IMR-90 (cell line): ENCODE measurements at regions not wholly inside any gene's neighbourhood (a gene's known extent, or its start where the extent isn't known, plus 50 kb on each side); places are given as distances from the start of the nearest gene placed in this dataset.

Experiments used
- ATAC-seq: fragments of 200-7000 bp; cut with Tn5 transposase; 2 replicates; pipeline ENCODE4 v1.9.1; 2020; ENCODE audit warnings: low read depth, mild to moderate bottlenecking, moderate library complexity
- BruUV-seq: library from RNA; stranded (reverse); fragments of 400-500 nt; replicated peaks from 2 replicates; lab custom pipeline; 2021; lab: Mats Ljungman, UMichigan
- CTCF ChIA-PET: fragments of 300-600 bp; formaldehyde crosslinking; extraction: SDS; loops from one replicate; lab custom pipeline; 2021; ENCODE audit warnings: antibody characterized with exemption; lab: Yijun Ruan, JAX
- POLR2A ChIA-PET: fragments of 300-600 bp; sonication (Branson Sonifier 250); formaldehyde crosslinking; loops from one replicate; lab custom pipeline; 2022; ENCODE audit warnings: antibody characterized with exemption; ENCODE audit not compliant: unreplicated experiment; lab: Charles Lee
- DNase-seq: peaks from one replicate; pipeline ENCODE4 v3.0.0; 2013
- H2AFZ ChIP-seq: replicated peaks from 2 replicates; pipeline ENCODE3; 2013; ENCODE audit warnings: low read length, mild to moderate bottlenecking; ENCODE audit not compliant: poor library complexity
- H2AK5ac ChIP-seq: 2 replicates; pipeline ENCODE4 v1.6.1; 2013; ENCODE audit warnings: low read depth, low read length, inconsistent platforms
- H2AK9ac ChIP-seq: replicated peaks from 2 replicates; pipeline ENCODE3; 2013; ENCODE audit warnings: mild to moderate bottlenecking, low read depth, low read length, moderate library complexity; ENCODE audit not compliant: poor library complexity
- H2BK120ac ChIP-seq: 2 replicates; pipeline ENCODE4 v1.6.1; 2013; ENCODE audit warnings: low read depth, low read length, inconsistent platforms
- H2BK15ac ChIP-seq: 3 replicates; pipeline ENCODE4 v1.6.1; 2013; ENCODE audit warnings: low read depth, low read length, inconsistent platforms
- H2BK20ac ChIP-seq: 2 replicates; pipeline ENCODE4 v1.6.1; 2013; ENCODE audit warnings: low read depth, mild to moderate bottlenecking, inconsistent platforms, low read length, moderate library complexity
- H2BK5ac ChIP-seq: 2 replicates; pipeline ENCODE4 v1.6.1; 2013; ENCODE audit warnings: mild to moderate bottlenecking, low read depth, low read length, inconsistent platforms; ENCODE audit not compliant: poor library complexity, severe bottlenecking
- H3K14ac ChIP-seq: replicated peaks from 2 replicates; pipeline ENCODE4 v1.6.1; 2013; ENCODE audit warnings: low read depth, low read length, inconsistent platforms
- H3K18ac ChIP-seq: 2 replicates; pipeline ENCODE4 v1.6.1; 2013; ENCODE audit warnings: low read depth, low read length, control low read depth
- H3K23ac ChIP-seq: 2 replicates; pipeline ENCODE4 v1.6.1; 2013; ENCODE audit warnings: low read depth, low read length, inconsistent platforms
- H3K27ac ChIP-seq: 2 replicates; pipeline ENCODE4 v1.5.1; 2013; ENCODE audit warnings: mild to moderate bottlenecking, control low read depth, low read length; ENCODE audit not compliant: insufficient read depth
- H3K27me3 ChIP-seq: 2 replicates; pipeline ENCODE4 v1.6.1; 2013; ENCODE audit warnings: low read length; ENCODE audit not compliant: control insufficient read depth, insufficient read depth
- H3K36me3 ChIP-seq: 2 replicates; pipeline ENCODE4 v1.6.1; 2013; ENCODE audit warnings: low read length, mixed read lengths; ENCODE audit not compliant: control insufficient read depth, insufficient read depth
- H3K4ac ChIP-seq: 2 replicates; pipeline ENCODE4 v1.6.1; 2013; ENCODE audit warnings: low read depth, low read length, inconsistent platforms
- H3K4me1 ChIP-seq: 2 replicates; pipeline ENCODE4 v1.6.1; 2013; ENCODE audit warnings: low read length, mixed read lengths; ENCODE audit not compliant: control insufficient read depth, insufficient read depth
- H3K4me2 ChIP-seq: 2 replicates; pipeline ENCODE4 v1.6.1; 2013; ENCODE audit warnings: low read depth, mild to moderate bottlenecking, control low read depth, low read length, moderate library complexity
- H3K4me3 ChIP-seq: 2 replicates; pipeline ENCODE4 v1.5.1; 2013; ENCODE audit warnings: low read depth, mild to moderate bottlenecking, control low read depth, low read length, moderate library complexity; ENCODE audit not compliant: insufficient read depth
- H3K56ac ChIP-seq: 2 replicates; pipeline ENCODE4 v1.6.1; 2013; ENCODE audit warnings: low read length, inconsistent platforms; ENCODE audit not compliant: insufficient read depth; ENCODE audit errors: extremely low read depth
- H3K79me1 ChIP-seq, 2 experiments: 2 replicates each; pipeline ENCODE4 v1.6.1; 2013; ENCODE audit warnings: low read length in 2 of 2, inconsistent platforms in 1 of 2, low read depth in 1 of 2
- H3K9ac ChIP-seq: 2 replicates; pipeline ENCODE4 v1.6.1; 2013; ENCODE audit warnings: low read depth, low read length, control low read depth
- H3K9me1 ChIP-seq: 2 replicates; pipeline ENCODE4 v1.6.1; 2013; ENCODE audit warnings: low read length, inconsistent platforms; ENCODE audit not compliant: insufficient read depth
- H3K9me3 ChIP-seq: 2 replicates; pipeline ENCODE4 v1.6.1; 2013; ENCODE audit warnings: low read length; ENCODE audit not compliant: control insufficient read depth, insufficient read depth
- H4K20me1 ChIP-seq: 2 replicates; pipeline ENCODE4 v1.6.1; 2013; ENCODE audit warnings: low read length, inconsistent platforms; ENCODE audit not compliant: insufficient read depth
- H4K5ac ChIP-seq: 2 replicates; pipeline ENCODE4 v1.6.1; 2013; ENCODE audit warnings: mild to moderate bottlenecking, low read depth, low read length, control low read depth
- H4K8ac ChIP-seq, 2 experiments: 2 replicates each; pipeline ENCODE4 v1.6.1; 2013; ENCODE audit warnings: low read depth in 2 of 2, low read length in 2 of 2, control low read depth in 1 of 2, inconsistent platforms in 1 of 2
- H4K91ac ChIP-seq: 2 replicates; pipeline ENCODE4 v1.6.1; 2013; ENCODE audit warnings: low read depth, low read length, inconsistent platforms; ENCODE audit not compliant: insufficient read depth
- BHLHE40 ChIP-seq: fragments of 150-350 bp; IDR thresholded peaks from 2 replicates; pipeline ENCODE4 v1.6.1; 2016; ENCODE audit warnings: mild to moderate bottlenecking, low read depth, low read length
- CEBPB ChIP-seq: IDR thresholded peaks from 2 replicates; pipeline ENCODE4 v1.6.1; 2012; ENCODE audit warnings: low read depth, low read length, improper control_type of control experiment
- CHD1 ChIP-seq: IDR thresholded peaks from 2 replicates; pipeline ENCODE4 v1.6.1; 2012; ENCODE audit warnings: low read depth, low read length, improper control_type of control experiment
- CTCF ChIP-seq: conservative IDR thresholded peaks from 2 replicates; pipeline ENCODE4 v1.5.1; 2012; ENCODE audit warnings: mild to moderate bottlenecking, low read depth, low read length, improper control_type of control experiment
- ELK1 ChIP-seq: fragments of 150-350 bp; IDR thresholded peaks from 2 replicates; pipeline ENCODE4 v1.6.1; 2016; ENCODE audit warnings: low read depth, mild to moderate bottlenecking, low read length, moderate library complexity, borderline replicate concordance
- FOS ChIP-seq: fragments of 150-350 bp; IDR thresholded peaks from 2 replicates; pipeline ENCODE4 v1.6.1; 2016; ENCODE audit warnings: low read depth, low read length
- MAFK ChIP-seq: IDR thresholded peaks from 2 replicates; pipeline ENCODE4 v1.6.1; 2012; ENCODE audit warnings: low read depth, low read length, improper control_type of control experiment
- MAZ ChIP-seq: IDR thresholded peaks from 2 replicates; pipeline ENCODE4 v1.6.1; 2012; ENCODE audit warnings: low read depth, mild to moderate bottlenecking, low read length, improper control_type of control experiment, moderate library complexity, borderline replicate concordance
- MXI1 ChIP-seq: IDR thresholded peaks from 2 replicates; pipeline ENCODE4 v1.6.1; 2012; ENCODE audit warnings: low read depth, mild to moderate bottlenecking, low read length, moderate library complexity, borderline replicate concordance
- NFE2L2 ChIP-seq: fragments of 150-350 bp; IDR thresholded peaks from 2 replicates; pipeline ENCODE4 v1.6.1; 2016; ENCODE audit warnings: low read depth, mild to moderate bottlenecking, low read length
- POLR2A ChIP-seq: IDR thresholded peaks from 2 replicates; pipeline ENCODE4 v1.6.1; 2012; ENCODE audit warnings: mild to moderate bottlenecking, low read depth, low read length
- RAD21 ChIP-seq: IDR thresholded peaks from 2 replicates; pipeline ENCODE4 v1.6.1; 2012; ENCODE audit warnings: low read length, improper control_type of control experiment
- RCOR1 ChIP-seq: IDR thresholded peaks from 2 replicates; pipeline ENCODE4 v1.6.1; 2012; ENCODE audit warnings: mild to moderate bottlenecking, low read length, improper control_type of control experiment; ENCODE audit not compliant: insufficient replicate concordance
- RFX5 ChIP-seq: IDR thresholded peaks from 2 replicates; pipeline ENCODE4 v1.8.0; 2012; ENCODE audit warnings: low read depth, mild to moderate bottlenecking, low read length, moderate library complexity
- SMC3 ChIP-seq: fragments of 150-350 bp; IDR thresholded peaks from 2 replicates; pipeline ENCODE4 v1.6.1; 2016; ENCODE audit warnings: low read depth, mild to moderate bottlenecking, antibody characterized with exemption, low read length, moderate library complexity
- USF2 ChIP-seq: fragments of 150-350 bp; IDR thresholded peaks from 2 replicates; pipeline ENCODE4 v1.6.1; 2017; ENCODE audit warnings: mild to moderate bottlenecking, antibody characterized with exemption, low read length, low read depth
- WGBS, 2 experiments: methylation state at CpG; one replicate each; pipeline versions ENCODE4 v1.1.5 to v1.1.7; 2013; ENCODE audit warnings: missing lambda C conversion rate in 2 of 2; ENCODE audit not compliant: insufficient read length in 1 of 2; ENCODE audit errors: extremely low coverage in 2 of 2; 5-methylcytosine and 5-hydroxymethylcytosine counted together
- dilution Hi-C: fragments of 300-500 bp; cut with HindIII; formaldehyde crosslinking; loops from one replicate; pipeline ENCODE4 v1.14.3; 2018; ENCODE audit warnings: low sequenced_read_pairs; ENCODE audit not compliant: unreplicated experiment
- in situ Hi-C: fragments of 300-500 bp; cut with MboI; formaldehyde crosslinking; loops from 3 replicates; pipeline ENCODE4 v1.14.3; 2019; ENCODE audit warnings: low sequenced_read_pairs, inconsistent platforms, mixed read lengths
- intact Hi-C: fragments of 100-400 bp; cut with micrococcal nuclease; formaldehyde crosslinking; loops from 2 replicates; pipeline ENCODE4 v1.10.0; 2022

GRCh38 chr1:234692966-234693580, 83.1 kb upstream of the IRF2BP2 start:
- Histone ChIP-seq H2BK15ac (no peak overlapping the region), H3K36me3 (no peaks in the 10 kb centered on the region), H3K4ac (no peak overlapping the region), H3K27ac (no peak overlapping the region), H3K9me1 (0 out of 2 replicates have a peak, but pooled peaks cover 2% of the 10 kb centered on the region), H3K27me3 (no peaks in the 10 kb centered on the region), H2AK9ac (no peak overlapping the region), H3K23ac (no peak overlapping the region), H2BK120ac (no peak overlapping the region), H3K4me2 (no peak overlapping the region), H3K79me1 (no peaks in the 10 kb centered on the region), H2AK5ac (no peak overlapping the region), H2AFZ (no peak overlapping the region), H4K8ac (no peak overlapping the region), H3K9ac (no peak overlapping the region), H3K4me1 (peaks cover 4% of the 10 kb centered on the region; the same call in 1 of the 2 replicates), H3K4me3 (no peak overlapping the region), H3K18ac (no peak overlapping the region), H2BK5ac (no peak overlapping the region), H3K14ac (no peak overlapping the region), H4K20me1 (no peaks in the 10 kb centered on the region), H3K9me3 (no peaks in the 10 kb centered on the region), H2BK20ac (no peak overlapping the region), H3K56ac (no peak overlapping the region), H4K91ac (no peak overlapping the region), H4K5ac (no peak overlapping the region)
- intact Hi-C loops: no loop called here
- BruUV-seq: no TSS peak
- DNase-seq (no peak), ATAC-seq (no peak)
- dilution Hi-C loops: no loop called here
- TF ChIP-seq CTCF (no peak), MAFK (no peak), RCOR1 (no peak), CEBPB (no peak), MAZ (no peak), RAD21 (no peak), SMC3 (no peak), MXI1 (no peak), RFX5 (no peak), FOS (no peak), CHD1 (no peak), ELK1 (no peak), BHLHE40 (no peak), POLR2A (no peak), USF2 (no peak), NFE2L2 (no peak)
- POLR2A ChIA-PET: no interaction called here
- CTCF ChIA-PET: no interaction called here
- no CpG with 5 or more reads among the region's 4 CpGs for WGBS, 2 experiments
- in situ Hi-C loops: no loop called here
